Keratinocyte (primary cell): ENCODE measurements at regions not wholly inside any gene's neighbourhood (a gene's known extent, or its start where the extent isn't known, plus 50 kb on each side); places are given as distances from the start of the nearest gene placed in this dataset.

Experiments
- DNase-seq: peaks from one replicate; pipeline ENCODE4 v3.0.0-alpha.2; 2011; ENCODE audit warnings: low read depth, missing footprints, low spot score
- FAIRE-seq: peaks from 2 replicates; lab custom pipeline; 2011; peaks lifted over from hg19 to GRCh38; lab: Jason Lieb, UNC
- H2AFZ ChIP-seq: 2 replicates; pipeline ENCODE4 v1.6.0; 2012; ENCODE audit warnings: low read length, control low read depth, inconsistent platforms; ENCODE audit not compliant: control insufficient read depth
- H3K27ac ChIP-seq: 2 replicates; pipeline ENCODE4 v1.5.1; 2011; ENCODE audit warnings: low read length; ENCODE audit not compliant: control insufficient read depth, insufficient read depth
- H3K27me3 ChIP-seq: 3 replicates; pipeline ENCODE4 v1.6.0; 2011; ENCODE audit warnings: low read length; ENCODE audit not compliant: control insufficient read depth, insufficient read depth; ENCODE audit errors: extremely low read depth
- H3K36me3 ChIP-seq, 2 experiments: 2 replicates in 1 of 2; 3 replicates in 1 of 2; pipeline ENCODE4 v1.5.1; 2011; ENCODE audit warnings: low read length in 2 of 2, mild to moderate bottlenecking in 1 of 2; ENCODE audit not compliant: control insufficient read depth in 2 of 2, insufficient read depth in 2 of 2; ENCODE audit errors: extremely low read depth in 1 of 2
- H3K4me1 ChIP-seq: 3 replicates; pipeline ENCODE4 v1.5.1; 2011; ENCODE audit warnings: low read length; ENCODE audit not compliant: control insufficient read depth, insufficient read depth; ENCODE audit errors: extremely low read depth
- H3K4me2 ChIP-seq: 3 replicates; pipeline ENCODE4 v1.6.0; 2011; ENCODE audit warnings: low read depth, low read length; ENCODE audit not compliant: control insufficient read depth, insufficient read depth; ENCODE audit errors: extremely low read depth
- H3K4me3 ChIP-seq, 3 experiments: fragments of 200-600 bp in 1 of 3; sonication (generic) in 1 of 3; 2 replicates in 2 of 3; 3 replicates in 1 of 3; pipeline ENCODE4 v1.5.1; 2011 to 2016; ENCODE audit warnings: low read length in 3 of 3, mild to moderate bottlenecking in 3 of 3, control low read depth in 2 of 3, inconsistent platforms in 1 of 3, low read depth in 1 of 3, mixed read lengths in 1 of 3, mixed run types in 1 of 3, moderate library complexity in 1 of 3; ENCODE audit not compliant: control insufficient read depth in 2 of 3, insufficient read depth in 2 of 3; ENCODE audit errors: extremely low read depth in 1 of 3
- H3K79me2 ChIP-seq: 2 replicates; pipeline ENCODE4 v1.6.0; 2012; ENCODE audit warnings: low read length; ENCODE audit not compliant: control insufficient read depth, insufficient read depth
- H3K9ac ChIP-seq: 3 replicates; pipeline ENCODE4 v1.6.0; 2011; ENCODE audit warnings: low read length; ENCODE audit not compliant: control insufficient read depth, insufficient read depth; ENCODE audit errors: extremely low read depth
- H3K9me1 ChIP-seq: 3 replicates; pipeline ENCODE4 v1.6.0; 2011; ENCODE audit warnings: low read length; ENCODE audit not compliant: control insufficient read depth, insufficient read depth; ENCODE audit errors: extremely low read depth
- H3K9me3 ChIP-seq: 2 replicates; pipeline ENCODE4 v1.5.1; 2012; ENCODE audit warnings: low read depth, low read length; ENCODE audit not compliant: control insufficient read depth
- H4K20me1 ChIP-seq: 3 replicates; pipeline ENCODE4 v1.6.0; 2011; ENCODE audit warnings: low read length; ENCODE audit not compliant: control insufficient read depth, insufficient read depth; ENCODE audit errors: extremely low read depth
- EZH2 ChIP-seq: IDR thresholded peaks from one replicate; pipeline ENCODE4 v1.6.1; 2012; ENCODE audit warnings: inconsistent platforms, mild to moderate bottlenecking, low read length, moderate library complexity
- dilution Hi-C: fragments of 300-500 bp; cut with MboI; formaldehyde crosslinking; loops from one replicate; pipeline ENCODE4 v1.7.0; 2020; ENCODE audit warnings: low sequenced_read_pairs; ENCODE audit not compliant: extremely low pct_ligation_motif_present
- TF ChIP-seq, protein P1 (sequence below), 3 experiments: IDR thresholded peaks in 1 of 3; conservative IDR thresholded peaks in 1 of 3; optimal IDR thresholded peaks in 1 of 3; 2 replicates in 2 of 3; 3 replicates in 1 of 3; pipeline versions ENCODE3 to v1.5.1; 2011; ENCODE audit warnings: low read length in 3 of 3, mild to moderate bottlenecking in 3 of 3, moderate library complexity in 2 of 3, control low read depth in 1 of 3, inconsistent platforms in 1 of 3; ENCODE audit not compliant: insufficient read depth in 2 of 3; ENCODE audit errors: extremely low read depth in 1 of 3

DNA sequence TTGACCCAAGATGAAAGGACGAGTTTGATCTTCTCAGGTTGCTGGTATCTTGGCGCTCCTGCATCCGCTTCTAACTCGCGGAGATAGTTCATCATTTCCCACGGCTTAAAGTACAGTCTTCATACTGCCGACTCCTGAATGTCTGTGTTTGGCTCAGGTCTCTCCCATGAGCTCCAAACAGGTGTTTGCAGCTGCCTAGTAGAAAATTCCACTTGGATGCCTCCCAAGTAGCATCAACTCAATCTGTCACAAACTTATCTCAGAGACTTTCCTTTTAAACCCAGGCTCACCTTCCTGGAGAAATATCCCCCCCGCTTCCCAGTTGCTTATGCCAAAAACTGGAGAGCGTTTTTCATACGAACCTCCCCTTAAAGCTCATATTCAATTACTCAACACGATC lies 986.5 kb downstream of the TBC1D22A start:
- Histone ChIP-seq H3K4me3 (no peak overlapping the region), H3K27me3 (no peaks in the 10 kb centered on the region), H4K20me1 (no peaks in the 10 kb centered on the region), H3K9me1 (no peaks in the 10 kb centered on the region), H2AFZ (no peak overlapping the region), H3K4me1 (peaks cover under 1% of the 10 kb centered on the region), H3K36me3 (no peaks in the 10 kb centered on the region), H3K79me2 (no peaks in the 10 kb centered on the region), H3K27ac (no peak overlapping the region), H3K9ac (no peak overlapping the region), H3K4me2 (no peak overlapping the region), H3K9me3 (no peaks in the 10 kb centered on the region)
- no peak for DNase-seq
- FAIRE-seq = no peak
- TF ChIP-seq, protein P1, sequence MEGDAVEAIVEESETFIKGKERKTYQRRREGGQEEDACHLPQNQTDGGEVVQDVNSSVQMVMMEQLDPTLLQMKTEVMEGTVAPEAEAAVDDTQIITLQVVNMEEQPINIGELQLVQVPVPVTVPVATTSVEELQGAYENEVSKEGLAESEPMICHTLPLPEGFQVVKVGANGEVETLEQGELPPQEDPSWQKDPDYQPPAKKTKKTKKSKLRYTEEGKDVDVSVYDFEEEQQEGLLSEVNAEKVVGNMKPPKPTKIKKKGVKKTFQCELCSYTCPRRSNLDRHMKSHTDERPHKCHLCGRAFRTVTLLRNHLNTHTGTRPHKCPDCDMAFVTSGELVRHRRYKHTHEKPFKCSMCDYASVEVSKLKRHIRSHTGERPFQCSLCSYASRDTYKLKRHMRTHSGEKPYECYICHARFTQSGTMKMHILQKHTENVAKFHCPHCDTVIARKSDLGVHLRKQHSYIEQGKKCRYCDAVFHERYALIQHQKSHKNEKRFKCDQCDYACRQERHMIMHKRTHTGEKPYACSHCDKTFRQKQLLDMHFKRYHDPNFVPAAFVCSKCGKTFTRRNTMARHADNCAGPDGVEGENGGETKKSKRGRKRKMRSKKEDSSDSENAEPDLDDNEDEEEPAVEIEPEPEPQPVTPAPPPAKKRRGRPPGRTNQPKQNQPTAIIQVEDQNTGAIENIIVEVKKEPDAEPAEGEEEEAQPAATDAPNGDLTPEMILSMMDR (optimal IDR thresholded peaks at IDR 0.05 in 1 of 3, IDR thresholded peaks at IDR 0.05 in 1 of 3, conservative IDR thresholded peaks at IDR 0.05 in 1 of 3; ENCODE audit: extremely low read depth in 1 of 3, insufficient read depth in 2 of 3, low read length in 3 of 3) = no peak
- TF ChIP-seq EZH2 = no peak
- dilution Hi-C loops = no loop called here

DNA sequence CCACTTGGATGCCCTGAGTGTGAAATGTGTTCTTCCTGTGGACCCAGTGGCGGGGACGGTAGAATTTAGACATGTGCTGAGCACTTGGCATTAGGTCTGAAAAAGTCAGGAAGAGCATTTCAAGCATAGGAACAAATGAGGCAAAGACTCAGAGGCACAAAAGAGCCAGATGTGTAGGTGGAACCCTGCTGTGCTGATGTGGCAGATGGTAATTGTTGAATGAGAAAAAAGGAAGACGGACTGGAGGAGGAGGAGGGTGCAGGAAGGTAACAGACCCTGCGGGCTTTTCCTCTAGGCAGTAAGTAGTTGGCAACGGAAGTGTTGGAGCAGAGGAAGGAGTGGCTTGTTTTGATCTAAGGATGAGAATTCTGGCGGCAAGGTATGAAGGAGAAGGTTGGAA lies 985.8 kb downstream of the TBC1D22A start:
- H3K27ac ChIP-seq = no peak overlapping the region
- peaks cover 5% of the 10 kb centered on the region for H3K4me1 ChIP-seq
- TF ChIP-seq, protein P1 (optimal IDR thresholded peaks at IDR 0.05 in 1 of 3, IDR thresholded peaks at IDR 0.05 in 1 of 3, conservative IDR thresholded peaks at IDR 0.05 in 1 of 3; ENCODE audit: extremely low read depth in 1 of 3, insufficient read depth in 2 of 3, low read length in 3 of 3) = no peak
- no peak for TF ChIP-seq EZH2
- H3K9me3 ChIP-seq = no peaks in the 10 kb centered on the region
- dilution Hi-C loops = no loop called here
- H3K27me3 ChIP-seq = no peaks in the 10 kb centered on the region
- no peak overlapping the region for H2AFZ ChIP-seq
- H3K9ac ChIP-seq = no peak overlapping the region
- DNase-seq (no peak), FAIRE-seq (no peak)
- H3K4me3 ChIP-seq = no peak overlapping the region
- H3K9me1 ChIP-seq = no peaks in the 10 kb centered on the region
- H3K79me2 ChIP-seq = no peaks in the 10 kb centered on the region
- H3K4me2 ChIP-seq = no peak overlapping the region
- no peaks in the 10 kb centered on the region for H3K36me3 ChIP-seq
- no peaks in the 10 kb centered on the region for H4K20me1 ChIP-seq
